Fibroblast of peridontal ligament (primary cell): ENCODE measurements at regions not wholly inside any gene's neighbourhood (a gene's known extent, or its start where the extent isn't known, plus 50 kb on each side); places are given as distances from the start of the nearest gene placed in this dataset.

Experiments used
- DNase-seq: peaks from one replicate; pipeline ENCODE4 v3.0.0-alpha.2; 2010; ENCODE audit errors: extremely low read depth

GRCh38 chr3:76961284-76961683 lies 78.6 kb upstream of the ROBO2 start:
- DNase-seq = no peak

DNA sequence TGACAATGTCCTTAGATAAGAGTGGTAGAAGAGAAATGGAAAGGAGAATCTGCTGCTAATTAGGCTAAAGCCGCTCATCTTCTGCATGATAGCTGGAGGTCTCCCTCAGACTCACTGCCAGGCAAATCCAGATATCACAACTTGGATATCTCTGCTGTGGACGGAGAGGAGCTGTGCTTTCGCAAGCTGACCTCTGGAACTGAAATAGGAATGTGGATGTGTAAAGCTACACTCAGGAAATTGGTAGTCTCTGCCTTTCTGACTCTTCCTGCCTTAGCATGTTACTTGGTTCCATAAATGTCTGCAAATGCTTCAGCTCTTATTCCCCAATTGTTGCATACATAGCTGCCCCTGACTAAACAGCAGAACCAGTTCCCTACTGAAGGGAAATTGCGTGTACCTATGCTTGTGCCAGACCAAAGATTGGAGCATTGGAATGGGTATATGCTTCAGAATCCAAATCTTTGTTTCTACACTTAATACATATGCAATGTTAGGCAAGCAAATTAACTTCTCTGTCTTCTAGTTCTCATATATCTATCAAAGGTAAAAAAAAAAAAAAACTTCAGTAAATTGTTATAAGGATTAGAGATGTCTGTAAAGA lies 74.7 kb upstream of the ROBO2 start:
- DNase-seq = no peak

DNA sequence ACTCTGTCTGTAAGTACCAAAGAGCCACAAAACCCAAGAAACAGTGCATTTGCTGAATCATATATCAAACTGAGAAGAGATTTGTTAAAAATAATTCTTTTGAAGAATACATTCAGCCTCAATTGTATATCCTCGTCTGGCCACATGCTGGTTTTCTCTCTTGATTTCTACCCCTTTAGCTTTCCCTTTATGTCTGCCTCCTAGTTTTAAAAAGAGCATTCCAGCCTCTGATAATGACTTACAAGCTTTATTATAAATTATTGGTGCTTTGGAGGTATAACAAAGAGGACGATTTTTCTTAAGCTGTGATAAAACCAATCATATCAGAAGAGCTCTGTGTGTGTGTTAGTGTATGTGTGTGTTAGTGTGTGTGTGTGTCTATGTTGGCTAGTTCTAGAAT lies 70.4 kb upstream of the ROBO2 start:
- DNase-seq = no peak

- no peak for DNase-seq
Measured at GRCh38 chr3:76969996-76970615, 69.8 kb upstream of the ROBO2 start.

DNA sequence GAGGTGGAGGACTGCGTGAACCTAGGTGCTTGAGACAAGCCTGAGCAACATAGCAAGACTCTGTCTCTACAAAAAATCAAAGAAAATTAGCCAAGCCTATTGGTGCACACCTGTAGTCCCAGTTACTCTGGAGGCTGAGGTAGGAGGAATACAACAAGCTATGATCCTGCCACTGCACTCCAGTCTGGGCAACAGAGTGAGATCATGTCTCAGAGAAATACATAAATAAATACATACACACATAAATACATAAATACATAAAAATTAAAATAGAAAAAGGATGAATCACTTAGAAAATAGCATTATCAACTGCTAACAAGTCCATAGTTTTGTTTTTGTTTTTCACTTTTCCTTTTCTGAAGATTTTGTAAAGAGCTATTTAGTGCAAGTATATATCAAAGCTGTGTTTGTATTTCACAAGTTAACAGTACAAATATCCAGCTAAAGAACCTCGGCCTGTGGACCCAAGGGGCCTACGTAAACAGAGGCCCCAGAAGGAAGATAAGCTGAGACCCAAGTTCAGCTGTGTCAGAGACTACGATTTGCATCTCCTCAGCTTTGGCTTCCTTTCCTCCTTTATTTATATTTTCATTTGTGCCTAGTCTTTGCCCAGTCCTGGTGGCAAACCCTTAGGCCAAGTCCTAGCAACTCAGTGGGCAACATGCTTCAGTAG lies 67.1 kb upstream of the ROBO2 start:
- no peak for DNase-seq

GRCh38 chr3:76976996-76977395 lies 62.9 kb upstream of the ROBO2 start:
- DNase-seq = no peak

DNA sequence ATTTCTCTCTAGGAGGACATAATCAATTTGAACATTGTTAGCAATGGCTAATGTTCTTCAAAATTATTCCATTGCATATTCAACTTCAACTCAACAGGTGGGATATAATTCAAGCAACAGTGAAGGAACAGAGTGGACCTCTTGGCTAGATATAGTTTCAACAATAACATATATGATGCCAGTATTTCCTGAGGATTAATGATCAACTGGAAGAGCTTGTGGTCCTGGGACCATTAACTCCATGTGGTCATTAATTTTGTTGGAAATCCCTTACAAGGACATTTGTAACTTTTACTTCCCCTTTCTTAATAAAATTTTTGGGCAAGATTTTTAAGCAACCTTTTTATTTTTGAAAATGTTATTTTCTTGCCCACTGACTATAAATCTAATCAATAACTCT lies 54.3 kb upstream of the ROBO2 start:
- no peak for DNase-seq

DNA sequence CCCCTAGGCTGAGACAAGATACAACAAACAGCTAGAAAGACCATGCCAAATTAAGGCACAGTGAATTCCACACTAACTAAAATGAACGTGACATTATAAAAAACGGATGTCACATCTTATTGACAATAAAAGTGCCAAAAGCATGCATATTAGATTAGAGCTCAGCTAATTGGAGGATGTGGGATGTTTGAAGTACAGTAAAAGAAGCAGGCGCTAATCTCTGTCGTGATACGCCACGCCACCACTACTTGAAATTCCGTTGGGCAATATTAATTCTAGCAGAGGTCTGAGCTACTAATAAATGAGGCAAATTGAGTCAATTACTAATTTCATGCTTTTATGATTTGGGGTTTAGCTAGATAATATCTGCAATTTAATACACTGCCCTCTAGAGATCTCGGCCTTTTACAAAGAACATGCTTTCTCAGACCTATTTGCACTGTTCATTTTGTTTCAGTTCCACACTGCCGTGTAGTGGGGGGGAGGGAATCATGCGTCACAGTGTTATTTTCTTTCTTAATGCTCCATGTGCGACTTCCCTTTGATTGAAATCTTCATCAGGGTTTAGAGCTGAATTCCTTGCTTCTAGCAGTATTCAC lies 52.9 kb upstream of the ROBO2 start:
- no peak for DNase-seq
